ENCODE measurements at regions not wholly inside any gene's neighbourhood (a gene's known extent, or its start where the extent isn't known, plus 50 kb on each side); places are given as distances from the start of the nearest gene placed in this dataset.
"Not testable (repeated sequence)": the region's sequence is repeated elsewhere in the genome, so short reads cannot be mapped to it uniquely, and the experiment has no call there.

DNA sequence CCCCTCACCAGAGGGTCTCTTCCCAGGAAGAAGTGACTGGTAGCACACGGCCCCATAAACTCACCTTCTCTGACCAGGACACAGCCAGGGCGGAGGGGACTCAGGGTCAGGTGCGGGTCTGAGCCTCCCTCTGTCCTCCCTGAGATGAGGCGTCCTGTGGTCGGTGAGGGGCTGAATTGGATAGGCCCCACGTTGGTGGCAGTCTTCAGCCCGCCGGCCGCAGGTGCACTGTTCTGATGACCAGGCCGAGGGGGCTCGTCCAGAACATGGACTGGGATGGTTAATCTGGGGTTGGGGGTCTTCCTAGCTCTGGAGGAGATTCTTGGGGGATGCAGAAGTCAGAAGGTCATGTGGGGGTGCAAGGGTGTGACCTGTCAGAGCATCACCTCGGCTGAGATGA lies 102.2 kb upstream of the PPP1R26 start:
- TF ChIP-seq, protein P1, sequence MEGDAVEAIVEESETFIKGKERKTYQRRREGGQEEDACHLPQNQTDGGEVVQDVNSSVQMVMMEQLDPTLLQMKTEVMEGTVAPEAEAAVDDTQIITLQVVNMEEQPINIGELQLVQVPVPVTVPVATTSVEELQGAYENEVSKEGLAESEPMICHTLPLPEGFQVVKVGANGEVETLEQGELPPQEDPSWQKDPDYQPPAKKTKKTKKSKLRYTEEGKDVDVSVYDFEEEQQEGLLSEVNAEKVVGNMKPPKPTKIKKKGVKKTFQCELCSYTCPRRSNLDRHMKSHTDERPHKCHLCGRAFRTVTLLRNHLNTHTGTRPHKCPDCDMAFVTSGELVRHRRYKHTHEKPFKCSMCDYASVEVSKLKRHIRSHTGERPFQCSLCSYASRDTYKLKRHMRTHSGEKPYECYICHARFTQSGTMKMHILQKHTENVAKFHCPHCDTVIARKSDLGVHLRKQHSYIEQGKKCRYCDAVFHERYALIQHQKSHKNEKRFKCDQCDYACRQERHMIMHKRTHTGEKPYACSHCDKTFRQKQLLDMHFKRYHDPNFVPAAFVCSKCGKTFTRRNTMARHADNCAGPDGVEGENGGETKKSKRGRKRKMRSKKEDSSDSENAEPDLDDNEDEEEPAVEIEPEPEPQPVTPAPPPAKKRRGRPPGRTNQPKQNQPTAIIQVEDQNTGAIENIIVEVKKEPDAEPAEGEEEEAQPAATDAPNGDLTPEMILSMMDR (IDR thresholded peaks at IDR 0.05; ENCODE audit: control insufficient read depth, insufficient read depth, low read depth, low read length, missing control alignments), result no peak
- DNase-seq (ENCODE audit: low read depth), result no peak
- H3K4me3 ChIP-seq (ENCODE audit: control insufficient read depth, low read depth, low read length), result no peak overlapping the region

DNA sequence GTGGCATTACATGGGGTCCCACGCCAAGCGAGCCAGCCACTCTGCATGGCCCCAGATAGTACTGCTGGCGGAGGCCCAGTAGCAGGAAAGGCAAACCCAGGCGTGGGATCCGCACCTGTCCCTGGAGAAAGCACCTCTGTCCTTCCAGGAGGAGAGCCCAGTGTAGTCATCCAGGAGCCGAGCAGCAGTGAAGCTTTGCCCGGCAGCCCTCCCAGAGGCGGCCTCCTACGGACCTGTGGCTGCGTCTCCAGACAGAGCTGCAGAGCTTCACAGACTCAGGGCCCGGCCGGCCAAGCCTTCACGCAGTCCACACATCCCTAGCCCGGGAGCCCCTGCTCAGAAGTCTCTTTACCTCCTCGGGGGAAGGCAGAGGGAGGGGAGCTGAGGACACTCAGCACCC lies 100.8 kb upstream of the PPP1R26 start:
- H3K4me3 ChIP-seq (ENCODE audit: control insufficient read depth, low read depth, low read length), result no peak overlapping the region
- no peak for DNase-seq (ENCODE audit: low read depth)
- TF ChIP-seq, protein P1 (IDR thresholded peaks at IDR 0.05; ENCODE audit: control insufficient read depth, insufficient read depth, low read depth, low read length, missing control alignments), result no peak

DNA sequence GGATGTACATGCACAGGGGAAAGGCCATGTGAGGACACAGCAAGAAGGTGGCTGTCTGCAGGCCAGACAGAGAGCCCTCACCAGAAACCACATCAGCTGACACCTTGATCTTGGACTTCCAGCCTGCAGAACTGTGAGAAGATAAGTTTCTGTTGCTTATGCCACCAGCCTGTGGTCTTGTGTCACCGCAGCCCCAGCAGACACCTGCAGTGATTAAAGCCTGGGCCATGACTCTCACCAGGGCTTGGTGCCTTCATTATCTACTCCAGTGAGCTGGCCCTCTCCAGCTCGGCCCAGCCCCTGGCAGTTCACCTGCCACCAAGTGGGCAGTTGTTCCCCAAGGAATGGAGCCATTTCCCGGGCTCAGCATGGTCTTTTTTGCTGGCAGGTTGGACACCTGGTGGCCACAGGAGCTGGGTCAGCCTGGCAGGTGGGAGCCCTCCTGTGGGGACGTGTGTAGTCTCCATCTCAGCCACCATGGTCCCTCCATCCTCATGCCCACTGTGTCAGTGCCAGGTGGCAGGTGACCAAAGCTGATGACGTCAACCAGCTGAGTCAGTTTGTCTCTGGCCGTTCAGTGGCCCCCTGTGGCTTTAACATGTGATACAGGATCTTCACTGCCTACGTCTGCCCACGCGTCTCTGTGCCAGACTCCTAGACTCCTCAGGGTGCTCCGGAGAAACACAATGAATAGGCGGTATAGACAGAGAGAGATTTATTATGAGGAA lies 99.9 kb upstream of the PPP1R26 start:
- no peak for DNase-seq (ENCODE audit: low read depth)
- TF ChIP-seq, protein P1 (IDR thresholded peaks at IDR 0.05; ENCODE audit: control insufficient read depth, insufficient read depth, low read depth, low read length, missing control alignments), result no peak
- H3K4me3 ChIP-seq (ENCODE audit: control insufficient read depth, low read depth, low read length), result no peak overlapping the region

GRCh38 chr9:135380311-135380960 lies 99.1 kb upstream of the PPP1R26 start:
- no peak overlapping the region for H3K4me3 ChIP-seq (ENCODE audit: control insufficient read depth, low read depth, low read length)
- DNase-seq (ENCODE audit: low read depth), result no peak
- TF ChIP-seq, protein P1 (IDR thresholded peaks at IDR 0.05; ENCODE audit: control insufficient read depth, insufficient read depth, low read depth, low read length, missing control alignments), result no peak

DNA sequence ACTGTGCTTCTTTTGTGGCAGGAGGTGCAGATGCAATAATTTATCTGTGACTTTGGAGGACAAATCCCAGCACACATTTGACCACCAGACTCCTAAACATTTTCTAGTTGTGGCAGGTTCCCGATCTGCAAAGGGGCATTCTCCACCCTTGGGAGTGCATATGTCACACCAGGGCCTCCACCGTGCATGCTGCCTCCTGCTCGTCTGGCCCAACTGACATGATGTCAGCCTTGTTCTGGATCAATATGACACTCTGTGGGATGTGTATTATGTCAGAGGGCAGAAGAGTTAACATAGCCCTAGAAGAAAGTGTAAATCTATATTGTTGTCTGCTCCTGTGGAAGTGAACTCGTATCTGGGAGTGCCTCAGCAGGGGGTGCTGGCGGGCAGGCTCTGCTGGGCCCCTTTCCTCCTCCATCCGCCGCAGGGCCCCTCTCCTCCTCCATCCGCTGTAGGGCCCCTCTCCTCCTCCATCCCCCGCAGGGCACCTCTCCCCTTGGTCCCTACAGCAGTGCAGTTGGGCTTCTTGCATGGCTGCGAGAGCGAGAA lies 97.7 kb upstream of the PPP1R26 start:
- DNase-seq (ENCODE audit: low read depth), result no peak
- TF ChIP-seq, protein P1 (IDR thresholded peaks at IDR 0.05; ENCODE audit: control insufficient read depth, insufficient read depth, low read depth, low read length, missing control alignments), result no peak
- H3K4me3 ChIP-seq (ENCODE audit: control insufficient read depth, low read depth, low read length), result no peak overlapping the region

- H3K4me3 ChIP-seq (ENCODE audit: control insufficient read depth, low read depth, low read length), result no peak overlapping the region
- DNase-seq (ENCODE audit: low read depth), result no peak
- TF ChIP-seq, protein P1 (IDR thresholded peaks at IDR 0.05; ENCODE audit: control insufficient read depth, insufficient read depth, low read depth, low read length, missing control alignments), result no peak
Observed at GRCh38 chr9:135384226-135384625, 95.4 kb upstream of the PPP1R26 start.

DNA sequence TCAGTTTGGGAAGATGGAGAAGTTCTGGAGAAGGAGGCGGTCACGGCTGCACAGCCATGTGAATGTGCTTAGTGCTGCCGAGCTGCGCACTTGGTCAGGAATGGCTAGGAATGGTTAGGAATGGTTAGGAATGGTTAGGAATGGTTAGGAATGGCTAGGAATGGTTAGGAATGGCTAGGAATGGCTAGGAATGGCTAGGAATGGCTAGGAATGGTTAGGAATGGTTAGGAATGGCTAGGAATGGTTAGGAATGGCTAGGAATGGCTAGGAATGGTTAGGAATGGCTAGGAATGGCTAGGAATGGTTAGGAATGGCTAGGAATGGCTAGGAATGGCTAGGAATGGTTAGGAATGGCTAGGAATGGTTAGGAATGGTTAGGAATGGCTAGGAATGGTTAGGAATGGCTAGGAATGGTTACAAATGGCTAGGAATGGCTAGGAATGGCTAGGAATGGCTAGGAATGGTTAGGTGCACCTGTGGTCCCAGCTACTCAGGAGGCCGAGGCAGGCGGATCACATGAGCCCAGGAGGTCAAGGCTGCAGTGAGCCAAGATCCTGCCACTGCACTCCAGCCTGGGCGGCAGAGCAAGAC lies 94.7 kb upstream of the PPP1R26 start:
- not testable (repeated sequence) for H3K4me3 ChIP-seq (ENCODE audit: control insufficient read depth, low read depth, low read length); DNase-seq (ENCODE audit: low read depth)

Data from AG09309 (cell line).